Anterior cingulate cortex (tissue), 58 donors: ENCODE measurements at regions not wholly inside any gene's neighbourhood (a gene's known extent, or its start where the extent isn't known, plus 50 kb on each side); places are given as distances from the start of the nearest gene placed in this dataset.
A peak's percentile ranks its signal among the peaks of the same experiment; 100 is the strongest.

ENCODE experiments used
- DNase-seq, 58 donors: peaks; one replicate each; lab custom pipeline; 2025; lab: John Stamatoyannopoulos, UW

DNA sequence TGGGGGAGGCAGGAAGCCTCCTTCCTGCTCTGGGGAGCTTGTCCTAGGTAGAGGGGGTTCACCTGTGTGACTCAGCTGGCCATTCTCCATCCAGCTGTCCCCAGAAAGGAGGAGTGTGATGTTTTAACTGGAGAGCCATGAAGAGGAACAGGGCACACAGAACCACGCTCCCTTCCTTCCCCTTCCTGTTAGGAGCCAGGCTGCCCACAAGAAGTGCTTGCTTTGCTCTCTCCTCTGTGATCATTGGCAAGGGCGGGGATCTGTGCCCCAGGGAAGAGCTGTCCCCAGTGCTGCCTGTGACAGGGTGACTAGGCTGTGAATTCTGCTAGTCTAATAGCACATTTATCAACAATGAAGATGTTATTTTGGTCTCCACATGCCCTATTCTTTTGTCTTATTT is 169.6 kb upstream of the GATB start:
- DNase-seq, result no peak

DNA sequence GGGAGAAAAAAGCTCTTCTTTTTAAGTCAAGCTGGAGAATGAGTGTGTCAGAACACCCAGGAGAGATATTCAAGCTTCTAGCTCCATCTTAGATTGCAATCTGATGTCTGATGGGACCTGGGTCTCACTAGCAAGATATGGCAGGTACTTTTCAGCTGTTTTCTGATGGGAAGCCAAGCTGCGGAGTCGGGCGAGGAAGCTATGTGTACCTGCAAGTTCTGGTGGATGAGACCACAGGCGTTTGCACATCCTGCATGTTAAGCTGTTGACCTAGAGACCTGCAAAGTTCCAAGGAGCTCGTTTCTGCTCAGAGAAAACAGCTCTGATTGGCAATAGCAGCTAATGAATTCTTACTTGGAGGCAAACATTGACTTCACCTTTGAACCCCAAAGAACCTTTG is 167.3 kb upstream of the GATB start:
- DNase-seq, result no peak

DNA sequence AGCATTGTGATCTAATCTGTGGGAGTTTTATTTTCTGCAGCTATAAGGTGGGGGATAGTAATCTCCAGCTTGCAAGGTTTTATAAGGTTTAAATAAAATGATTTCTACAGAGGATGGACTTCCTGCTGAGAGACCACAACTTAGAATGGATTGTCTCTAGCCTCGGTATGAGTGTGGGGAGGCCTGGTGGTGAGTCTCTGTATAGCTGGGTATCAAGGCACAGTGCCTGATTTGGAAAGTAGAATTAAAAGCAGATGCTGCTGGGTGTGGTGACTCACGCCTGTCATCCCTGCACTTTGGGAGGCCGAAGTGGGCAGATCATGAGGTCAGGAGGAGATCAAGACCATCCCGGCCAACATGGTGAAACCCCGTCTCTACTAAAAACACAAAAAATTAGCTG is 162.0 kb upstream of the GATB start:
- DNase-seq, result no peak

DNA sequence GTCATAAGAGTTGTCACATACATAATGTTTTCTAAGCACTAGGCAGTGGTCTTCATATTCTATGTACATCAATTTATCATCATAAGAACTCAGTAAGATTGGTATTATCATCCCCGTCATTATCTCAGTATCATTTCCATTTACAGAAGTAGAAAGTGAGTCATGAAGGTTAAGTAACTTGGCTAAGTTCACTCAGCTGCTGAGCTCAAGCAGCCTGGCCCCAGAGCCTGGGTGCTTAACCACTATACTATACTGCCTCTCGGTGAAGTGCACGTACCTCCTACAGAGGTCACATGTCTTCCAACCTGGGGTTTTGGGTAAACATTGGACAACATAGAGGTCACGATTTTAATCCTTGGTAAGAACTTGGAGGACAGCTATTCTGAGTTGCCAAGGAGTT is 161.5 kb upstream of the GATB start:
- no peak for DNase-seq

DNA sequence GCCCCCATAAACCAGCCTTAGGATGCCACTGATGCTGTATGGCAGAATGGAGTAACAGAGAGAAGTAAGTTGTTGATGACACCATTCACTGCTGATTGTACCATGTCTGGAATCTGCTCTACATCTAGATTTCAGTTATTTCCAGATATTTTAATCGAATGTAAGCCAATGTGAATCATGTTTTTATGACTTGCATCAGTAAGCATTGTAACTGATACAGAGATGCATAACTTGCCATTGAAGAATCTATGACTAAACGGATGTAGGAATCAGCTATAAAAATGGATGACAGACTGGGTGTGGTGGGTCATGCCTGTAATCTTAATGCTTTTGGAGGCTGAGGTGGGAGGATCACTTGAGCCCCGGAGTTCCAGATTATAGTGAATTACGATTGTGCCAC is 161.0 kb upstream of the GATB start:
- no peak for DNase-seq

DNA sequence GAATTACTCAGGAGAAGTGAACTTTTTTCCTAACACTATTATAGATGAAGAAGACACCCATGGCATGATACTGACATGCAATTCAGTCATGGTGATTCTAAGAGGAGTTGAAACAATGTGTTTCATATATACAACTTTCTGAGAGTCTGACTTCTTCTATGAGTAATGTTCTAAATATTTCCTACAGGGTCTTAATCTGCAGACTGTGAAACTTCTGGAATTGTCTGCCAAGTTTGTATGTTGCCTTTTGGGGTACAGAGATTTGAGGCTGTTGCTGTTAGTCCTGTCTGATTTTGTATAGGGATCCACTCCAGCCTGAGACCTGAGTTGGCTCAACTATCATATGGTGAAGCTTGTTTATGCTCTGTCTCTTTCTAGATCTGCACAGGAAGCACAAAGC is 160.6 kb upstream of the GATB start:
- no peak for DNase-seq

DNA sequence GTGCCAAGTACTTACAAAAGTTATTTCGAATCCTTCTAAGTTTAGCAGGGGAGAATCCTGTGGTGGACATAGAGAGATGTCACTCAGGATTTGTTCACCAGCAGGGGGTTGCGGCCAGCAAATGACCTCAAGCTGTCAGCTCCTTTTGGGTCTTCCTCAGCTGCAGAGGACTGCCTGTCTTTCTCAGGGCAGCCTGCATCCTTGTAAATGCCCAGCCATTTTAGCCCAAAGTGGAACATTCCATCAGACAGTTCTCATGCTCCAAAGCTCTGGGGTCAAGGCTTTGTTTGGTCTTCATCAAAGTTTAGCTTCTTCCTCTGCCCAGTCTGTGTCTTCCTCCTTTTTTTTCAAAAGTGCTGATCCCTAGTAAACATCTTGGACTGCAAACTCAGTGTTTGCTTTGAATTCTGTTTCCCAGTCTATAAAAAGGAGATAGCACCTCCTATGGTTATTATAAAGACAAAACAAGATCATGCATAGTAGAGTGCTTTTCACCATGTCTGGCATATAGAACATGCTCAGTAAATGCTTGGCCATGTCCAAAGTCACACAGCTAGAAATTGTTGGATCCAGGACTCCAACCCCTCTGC is 156.4 kb upstream of the GATB start:
- no peak for DNase-seq

DNA sequence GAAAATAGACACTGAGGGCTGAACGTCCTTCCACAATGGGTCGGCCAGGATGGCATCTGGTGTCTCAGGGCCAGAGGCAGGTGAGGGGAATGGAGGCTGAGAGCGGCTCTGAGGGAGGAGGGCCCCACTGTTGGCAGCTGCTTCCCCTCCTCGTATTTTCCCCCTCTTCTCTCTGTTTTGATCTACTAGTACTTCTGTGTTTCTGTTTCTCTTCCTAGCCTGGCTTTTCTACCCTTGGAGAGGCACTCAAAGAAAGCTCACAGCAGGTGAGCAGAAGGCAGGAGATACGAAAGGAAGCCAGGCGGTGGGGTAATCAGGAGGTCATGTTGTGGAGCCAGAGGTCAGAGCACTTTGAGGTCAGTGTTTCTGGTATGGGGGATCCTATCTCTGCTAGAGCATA is 151.8 kb upstream of the GATB start:
- no peak for DNase-seq

DNA sequence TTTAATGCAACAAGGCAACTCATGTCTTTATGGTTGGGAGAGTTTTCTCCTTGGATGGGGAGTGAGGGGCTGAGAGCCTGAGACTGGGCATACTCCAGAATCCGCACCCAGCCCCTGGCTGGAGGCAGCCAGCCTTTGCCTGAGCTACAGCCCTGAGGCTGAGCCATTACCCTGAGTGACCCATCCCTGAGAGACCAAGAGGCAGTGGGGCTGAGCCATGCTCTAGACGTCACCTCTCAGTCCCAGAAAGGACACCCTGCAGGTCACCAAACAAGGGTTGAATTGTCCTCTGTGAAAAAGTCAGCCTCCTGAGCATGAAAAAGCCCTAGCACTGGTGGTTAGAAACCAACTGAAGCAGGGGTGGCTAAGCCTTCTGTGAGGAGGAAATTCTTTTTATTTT is 151.2 kb upstream of the GATB start:
- DNase-seq, result no peak

DNA sequence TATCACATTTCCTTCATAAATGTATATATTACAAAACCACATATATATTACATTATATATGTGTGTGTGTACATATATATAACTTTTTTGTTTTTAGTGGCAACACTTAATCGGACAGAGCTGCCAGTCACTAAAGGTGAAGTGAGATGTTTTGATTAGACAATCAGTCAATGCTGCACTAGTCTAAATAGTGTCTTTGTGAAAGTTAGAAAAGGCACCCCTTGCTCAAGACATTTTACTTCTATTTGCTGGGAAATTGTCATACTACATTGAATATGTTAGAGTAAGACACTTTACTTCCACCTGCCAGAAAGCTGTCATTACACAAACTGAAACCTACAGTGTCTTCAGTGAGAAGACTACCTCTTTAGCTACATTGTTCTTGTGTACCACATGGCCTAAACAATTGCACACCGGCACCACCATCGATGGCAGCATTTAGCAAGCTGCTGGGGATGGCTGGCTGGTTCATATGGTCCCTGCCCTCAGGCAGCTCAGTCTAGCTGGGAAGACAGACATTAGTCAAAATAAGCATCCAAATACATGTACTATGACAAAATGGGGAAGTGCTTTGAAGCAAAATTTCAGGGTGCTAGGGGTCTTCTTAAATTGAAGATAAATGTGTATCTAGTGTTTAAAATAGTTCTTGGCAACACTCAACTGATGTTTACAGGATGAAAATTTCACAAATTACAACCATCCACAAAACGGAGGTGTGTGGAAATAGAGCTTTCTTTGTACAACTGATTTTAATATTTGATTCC is 148.1 kb upstream of the GATB start:
- no peak for DNase-seq

DNA sequence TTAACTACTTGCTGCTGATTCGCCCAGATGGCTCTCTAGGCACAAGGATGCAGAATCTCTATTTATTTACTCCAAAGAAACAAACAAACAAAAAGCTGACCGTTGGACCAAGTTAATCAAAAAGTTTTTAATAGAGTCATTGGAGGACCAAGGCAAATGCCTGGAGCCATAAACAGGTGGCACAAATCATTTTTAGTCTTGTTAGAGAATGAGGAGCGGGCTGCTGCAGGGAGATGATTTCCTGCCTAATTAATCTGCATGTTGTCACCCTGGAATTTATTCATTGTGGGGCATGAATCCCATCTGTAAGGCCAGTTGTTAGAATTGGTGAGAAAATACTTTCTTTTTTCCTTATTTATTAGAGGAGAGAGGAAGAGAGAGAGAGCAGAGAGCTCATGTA is 147.4 kb upstream of the GATB start:
- DNase-seq, result no peak

DNA sequence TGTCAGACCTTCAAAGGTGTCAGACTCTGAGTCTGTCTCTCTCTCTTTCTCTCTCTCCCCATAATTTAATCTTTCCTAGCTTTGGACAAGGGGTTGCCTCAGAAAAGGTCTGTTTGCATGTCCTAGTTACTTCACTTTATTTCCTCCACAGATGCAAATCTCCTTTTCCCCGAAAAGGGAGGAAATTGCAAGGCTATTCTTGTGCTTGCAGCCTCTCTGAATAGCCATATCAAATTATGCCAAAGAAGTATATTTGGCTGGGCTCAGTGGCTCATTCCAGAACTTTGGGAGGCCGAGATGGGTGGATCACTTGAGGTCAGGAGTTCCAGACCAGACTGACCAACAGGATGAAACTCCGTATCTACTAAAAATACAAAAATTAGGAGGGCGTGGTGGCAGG is 145.6 kb upstream of the GATB start:
- DNase-seq, result no peak

DNA sequence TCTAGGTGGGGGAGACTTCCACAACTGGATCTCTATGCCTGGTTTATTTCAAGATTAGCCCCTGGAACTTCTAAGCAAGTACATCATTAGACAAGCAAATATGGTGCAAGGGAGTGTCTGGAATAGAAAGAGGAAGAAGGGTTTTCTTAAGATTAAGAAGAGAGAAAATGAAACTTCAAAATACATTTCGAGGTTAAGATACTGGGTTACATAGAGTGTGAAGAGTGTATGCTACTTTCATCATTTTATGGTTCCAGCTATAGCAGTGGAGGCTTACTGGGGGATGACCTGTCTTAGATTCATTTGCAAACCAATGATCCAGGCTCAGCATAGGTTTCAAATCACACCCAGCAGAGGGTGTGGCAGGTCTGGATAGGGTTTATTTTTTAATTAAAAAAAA is 144.4 kb upstream of the GATB start:
- DNase-seq, result no peak

DNA sequence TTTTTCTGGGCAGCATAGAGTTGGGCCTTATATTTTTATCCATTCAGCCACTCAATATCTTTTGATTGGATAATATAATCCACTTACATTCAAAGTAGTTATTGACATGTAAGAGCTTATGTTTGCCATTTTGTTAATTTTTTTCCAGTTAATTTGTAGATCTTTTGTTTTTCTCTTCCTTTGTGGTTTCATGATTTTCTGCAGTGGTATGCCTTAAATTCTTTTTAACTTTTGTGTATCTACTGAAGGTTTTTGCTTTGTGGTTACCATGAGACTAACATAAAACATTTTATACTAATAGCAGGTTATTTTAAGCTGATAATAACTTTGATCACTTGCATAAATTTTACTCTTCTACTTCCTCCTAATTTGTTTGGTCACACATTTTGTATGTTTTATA is 140.8 kb upstream of the GATB start:
- no peak for DNase-seq

DNA sequence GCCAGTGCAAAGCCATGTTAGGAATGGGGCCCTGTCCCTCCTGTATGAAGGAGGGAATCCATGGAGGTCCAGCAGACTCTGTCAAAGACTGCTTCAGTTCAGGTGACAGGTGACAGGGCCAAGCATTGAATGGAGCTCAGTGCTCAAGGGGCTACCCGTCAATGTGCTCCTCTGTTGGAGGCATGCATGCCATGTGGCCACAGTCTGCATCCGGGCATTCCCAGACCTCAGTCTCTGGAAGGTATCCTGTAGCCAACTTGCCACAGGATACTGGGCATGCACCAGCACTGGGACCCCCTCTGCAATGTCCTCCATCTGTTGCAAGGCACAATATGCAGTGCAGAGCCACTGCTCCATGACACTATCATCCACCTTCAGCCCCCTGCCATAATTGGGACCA is 136.1 kb upstream of the GATB start:
- no peak for DNase-seq

DNA sequence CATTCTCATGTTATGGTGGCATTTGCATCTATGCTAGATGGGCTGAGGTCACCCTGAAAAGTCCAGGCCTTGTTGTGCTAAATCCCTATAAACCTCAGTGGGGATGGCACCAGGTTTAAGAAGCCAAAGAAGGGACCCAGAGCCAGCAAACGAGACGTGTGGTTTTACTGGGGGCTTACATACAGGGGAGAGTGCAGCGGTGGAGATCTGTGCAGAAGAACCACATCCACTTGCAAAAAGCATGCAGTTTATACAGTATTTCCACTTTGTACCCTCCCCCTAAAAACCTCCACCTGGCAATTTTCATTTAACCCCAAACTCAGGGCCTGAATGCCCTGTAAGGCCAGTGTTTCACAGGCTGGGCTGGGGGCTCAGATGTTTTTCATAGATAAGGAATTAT is 134.9 kb upstream of the GATB start:
- no peak for DNase-seq

DNA sequence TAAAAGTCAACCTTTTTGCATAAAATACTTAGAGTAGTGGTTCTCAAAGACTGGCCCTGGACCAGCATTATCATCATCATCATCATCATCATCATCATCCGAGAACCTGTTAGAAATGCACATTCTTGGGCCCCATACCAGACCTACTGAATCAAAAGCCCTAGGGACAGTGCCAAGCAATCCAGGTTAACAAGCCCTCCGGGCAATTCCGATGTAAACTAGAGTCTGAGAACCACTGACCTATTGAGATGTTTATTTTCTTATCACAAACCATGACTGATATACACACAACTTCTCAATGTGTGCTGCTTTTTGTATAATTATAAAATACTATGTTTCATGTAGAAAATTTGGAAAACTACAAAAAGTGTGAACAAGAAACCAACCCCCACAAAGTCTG is 133.4 kb upstream of the GATB start:
- no peak for DNase-seq

DNA sequence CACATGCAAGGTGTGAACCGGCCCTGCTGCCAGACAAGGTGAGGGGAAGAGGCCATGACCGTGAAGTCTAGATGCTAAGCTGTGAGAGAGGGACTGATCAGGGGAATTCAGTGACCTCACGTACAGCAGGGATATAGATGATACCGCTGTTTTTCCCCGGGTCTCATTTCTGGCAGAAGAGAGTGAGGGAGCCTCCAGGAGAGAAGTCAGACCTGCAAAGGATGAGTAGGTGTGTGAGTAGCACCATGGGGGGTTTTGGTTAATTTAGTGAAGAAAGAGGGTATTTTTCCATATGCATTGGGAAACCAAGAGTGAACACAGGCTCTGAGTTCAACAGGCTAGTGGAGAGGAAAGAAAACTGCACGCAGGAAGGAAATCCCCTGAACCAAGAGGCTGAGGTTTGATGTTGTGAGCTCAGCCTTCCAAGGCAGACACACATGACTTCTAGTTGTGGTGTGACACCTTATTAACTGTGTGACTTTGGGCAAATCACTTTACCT is 127.6 kb upstream of the GATB start:
- no peak for DNase-seq

DNA sequence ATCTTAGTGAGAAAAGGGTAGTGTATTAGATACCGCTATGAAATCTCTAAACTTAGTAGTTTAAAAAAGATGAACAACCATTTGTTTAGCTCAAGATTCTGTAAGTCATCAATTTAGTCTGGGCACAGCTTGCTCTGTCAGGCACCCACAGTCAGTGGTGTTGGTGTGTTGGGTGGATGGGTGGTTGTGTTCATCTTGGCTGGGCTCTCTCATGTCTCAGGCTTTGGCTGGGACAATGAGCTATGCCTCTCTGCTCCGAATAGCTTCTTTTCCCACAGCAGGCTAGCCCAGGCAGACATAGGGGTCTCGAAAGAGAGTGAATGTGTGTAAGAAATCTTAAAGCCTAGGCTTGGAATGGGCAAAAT is 127.0 kb upstream of the GATB start:
- DNase-seq, result peak in 5 of 58 donors; percentile 6 to 17 (median 8)

DNA sequence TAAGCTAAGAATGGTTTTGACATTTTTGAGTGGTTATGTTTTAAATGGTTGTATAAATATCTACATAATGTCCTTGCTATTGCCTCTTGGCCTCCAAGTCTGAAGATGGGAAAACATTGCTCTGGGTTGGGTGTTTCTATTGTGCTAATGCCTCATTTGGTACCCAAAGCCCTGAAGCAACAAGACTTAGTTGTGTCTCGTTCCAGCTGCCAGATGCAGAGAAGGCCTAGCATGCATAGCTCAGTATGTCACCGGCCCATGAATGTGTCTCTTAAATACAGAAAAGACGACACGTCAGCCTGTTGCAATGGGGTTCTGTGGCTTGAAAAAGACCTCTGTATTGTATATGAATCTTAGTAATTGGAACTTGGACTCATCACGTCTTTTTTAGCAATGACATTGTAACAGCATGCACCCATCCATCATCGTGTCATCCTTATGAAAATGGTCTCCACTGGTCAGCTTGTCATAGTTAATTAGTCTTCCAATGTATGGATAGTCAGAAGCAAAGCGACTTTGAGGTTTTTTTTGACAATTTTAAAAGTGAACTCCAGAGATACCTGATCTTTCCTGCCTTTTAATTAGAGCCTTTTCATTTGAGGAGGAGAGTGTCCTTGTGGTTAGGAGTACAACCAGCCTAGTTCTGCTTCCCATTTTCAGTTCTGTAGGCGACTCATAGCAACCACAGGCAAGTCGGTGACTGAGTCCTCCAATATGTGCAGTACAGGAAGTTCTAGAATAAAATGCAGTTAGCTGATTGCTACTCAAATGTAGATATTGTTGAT is 126.4 kb upstream of the GATB start:
- peak in 9 of 58 donors; percentile 4 to 38 (median 18) for DNase-seq

DNA sequence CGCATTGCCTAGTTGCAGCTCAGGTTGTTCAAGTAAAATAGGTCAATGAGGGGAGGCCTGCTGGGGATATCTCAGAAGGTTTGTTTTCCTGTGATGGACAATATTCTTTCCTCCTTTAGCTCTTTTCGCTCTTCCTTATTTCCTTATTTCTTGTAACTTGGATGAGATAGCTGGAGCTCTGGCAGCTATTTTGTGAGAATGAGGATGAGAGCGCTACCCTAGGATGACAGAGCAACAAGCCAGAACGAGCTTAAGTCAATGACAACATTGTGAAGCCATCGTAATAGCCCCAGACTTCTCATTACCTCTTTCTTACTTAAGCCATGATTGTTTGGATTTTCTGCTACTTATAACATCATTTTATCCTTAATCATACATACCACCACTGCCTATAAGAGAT is 124.3 kb upstream of the GATB start:
- DNase-seq, result no peak

DNA sequence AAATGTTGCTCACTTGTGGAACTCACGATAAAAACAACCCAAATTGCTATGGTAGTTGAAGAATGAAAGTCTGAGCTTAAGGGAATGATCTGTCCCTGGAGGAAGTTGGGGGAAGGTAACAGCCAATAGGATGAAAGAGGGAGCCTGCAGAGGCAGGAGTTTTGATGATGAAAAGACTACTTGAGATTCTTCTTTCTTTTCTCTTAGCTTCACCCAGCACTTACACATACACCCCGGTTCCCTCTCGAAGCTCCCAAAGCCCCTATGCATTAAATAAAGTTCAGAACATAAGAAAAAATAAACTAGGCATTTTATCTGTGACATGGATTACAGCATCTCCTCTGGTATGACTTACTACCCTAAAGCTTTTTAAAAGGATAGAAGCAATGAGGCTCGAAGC is 122.9 kb upstream of the GATB start:
- DNase-seq, result no peak
